ENCODE measurements at regions not wholly inside any gene's neighbourhood (a gene's known extent, or its start where the extent isn't known, plus 50 kb on each side); places are given as distances from the start of the nearest gene placed in this dataset.

DNA sequence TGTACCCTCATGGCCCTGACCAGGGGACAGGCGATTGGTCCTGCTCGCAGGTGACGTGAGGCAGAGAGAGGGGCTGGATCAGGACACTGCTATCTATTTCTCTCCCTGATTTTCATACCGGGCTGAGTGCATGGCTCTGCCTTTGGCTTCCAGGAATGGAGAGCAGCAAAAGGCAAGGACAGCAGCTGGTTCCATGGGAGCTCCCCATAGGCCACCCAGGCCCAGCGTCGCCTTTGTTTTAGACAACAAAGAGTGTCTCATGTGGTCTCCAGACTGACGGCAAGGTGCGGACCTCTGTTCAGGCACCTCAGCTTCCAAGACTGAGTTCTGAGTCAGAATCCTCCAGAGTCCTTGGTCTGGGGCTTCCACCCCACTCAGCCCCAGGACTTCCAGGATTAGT, 123.1 kb downstream of the VEGFA start:
- TF ChIP-seq POLR2A (IDR thresholded peaks at IDR 0.05): no peak
- TF ChIP-seq, protein P1, sequence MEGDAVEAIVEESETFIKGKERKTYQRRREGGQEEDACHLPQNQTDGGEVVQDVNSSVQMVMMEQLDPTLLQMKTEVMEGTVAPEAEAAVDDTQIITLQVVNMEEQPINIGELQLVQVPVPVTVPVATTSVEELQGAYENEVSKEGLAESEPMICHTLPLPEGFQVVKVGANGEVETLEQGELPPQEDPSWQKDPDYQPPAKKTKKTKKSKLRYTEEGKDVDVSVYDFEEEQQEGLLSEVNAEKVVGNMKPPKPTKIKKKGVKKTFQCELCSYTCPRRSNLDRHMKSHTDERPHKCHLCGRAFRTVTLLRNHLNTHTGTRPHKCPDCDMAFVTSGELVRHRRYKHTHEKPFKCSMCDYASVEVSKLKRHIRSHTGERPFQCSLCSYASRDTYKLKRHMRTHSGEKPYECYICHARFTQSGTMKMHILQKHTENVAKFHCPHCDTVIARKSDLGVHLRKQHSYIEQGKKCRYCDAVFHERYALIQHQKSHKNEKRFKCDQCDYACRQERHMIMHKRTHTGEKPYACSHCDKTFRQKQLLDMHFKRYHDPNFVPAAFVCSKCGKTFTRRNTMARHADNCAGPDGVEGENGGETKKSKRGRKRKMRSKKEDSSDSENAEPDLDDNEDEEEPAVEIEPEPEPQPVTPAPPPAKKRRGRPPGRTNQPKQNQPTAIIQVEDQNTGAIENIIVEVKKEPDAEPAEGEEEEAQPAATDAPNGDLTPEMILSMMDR (IDR thresholded peaks at IDR 0.05): no peak
